CD4-positive, alpha-beta T cell (primary cell): ENCODE measurements at regions not wholly inside any gene's neighbourhood (a gene's known extent, or its start where the extent isn't known, plus 50 kb on each side); places are given as distances from the start of the nearest gene placed in this dataset.

Experiments
- ATAC-seq: fragments of 200-7000 bp; cut with Tn5 transposase; one replicate; pipeline ENCODE4 v1.10.0; 2022; ENCODE audit warnings: mild to moderate bottlenecking; ENCODE audit not compliant: poor library complexity
- CTCF ChIA-PET: fragments of 350-600 bp; sonication (Branson Sonifier 250); formaldehyde crosslinking; loops from one replicate; lab custom pipeline; 2021; ENCODE audit warnings: antibody characterized with exemption, inconsistent platforms; lab: Charles Lee
- POLR2A ChIA-PET: fragments of 350-600 bp; sonication (Branson Sonifier 250); formaldehyde crosslinking; loops from one replicate; lab custom pipeline; 2021; ENCODE audit warnings: antibody characterized with exemption, inconsistent platforms; lab: Charles Lee
- DNase-seq, 14 experiments: peaks; one replicate each; pipeline ENCODE4 v3.0.0-alpha.2; 2013 to 2020; ENCODE audit warnings: mixed read lengths in 2 of 14
- H3K27ac ChIP-seq, 2 donors: one replicate each; pipeline versions ENCODE4 v1.5.1 to v1.7.0; 2013; ENCODE audit warnings: low read length in 2 of 2, low read depth in 1 of 2, mild to moderate bottlenecking in 1 of 2
- H3K27me3 ChIP-seq, 2 experiments: 1 replicate in 1 of 2; 2 replicates in 1 of 2; pipeline versions ENCODE4 v1.6.1 to v1.7.0; 2013; ENCODE audit warnings: low read length in 2 of 2, control low read depth in 1 of 2, mild to moderate bottlenecking in 1 of 2, moderate library complexity in 1 of 2; ENCODE audit not compliant: insufficient read depth in 2 of 2, control insufficient read depth in 1 of 2
- H3K36me3 ChIP-seq: one replicate; pipeline ENCODE4 v1.6.1; 2013; ENCODE audit warnings: low read length, control low read depth; ENCODE audit not compliant: insufficient read depth
- H3K4me1 ChIP-seq: one replicate; pipeline ENCODE4 v1.6.1; 2013; ENCODE audit warnings: low read length, control low read depth; ENCODE audit not compliant: insufficient read depth
- H3K4me3 ChIP-seq: one replicate; pipeline ENCODE4 v1.5.1; 2013; ENCODE audit warnings: mild to moderate bottlenecking, low read length, moderate library complexity
- H3K9me3 ChIP-seq, 2 experiments: 1 replicate in 1 of 2; 2 replicates in 1 of 2; pipeline versions ENCODE4 v1.6.1 to v1.7.0; 2013; ENCODE audit warnings: low read length in 2 of 2, mild to moderate bottlenecking in 2 of 2, control low read depth in 1 of 2, moderate library complexity in 1 of 2; ENCODE audit not compliant: control insufficient read depth in 1 of 2, insufficient read depth in 1 of 2
- H3K27ac Mint-ChIP-seq: one replicate; pipeline ENCODE4 v1.8.0; 2020; ENCODE audit warnings: mixed read lengths
- H3K27me3 Mint-ChIP-seq: one replicate; pipeline ENCODE4 v1.8.0; 2021; ENCODE audit warnings: mixed read lengths
- H3K36me3 Mint-ChIP-seq: one replicate; pipeline ENCODE4 v1.8.0; 2021; ENCODE audit warnings: low read depth, mixed read lengths
- H3K4me1 Mint-ChIP-seq: one replicate; pipeline ENCODE4 v1.8.0; 2021; ENCODE audit warnings: low read depth, mixed read lengths
- H3K4me3 Mint-ChIP-seq: one replicate; pipeline ENCODE4 v1.8.0; 2020; ENCODE audit warnings: mild to moderate bottlenecking, mixed read lengths
- H3K9me3 Mint-ChIP-seq: one replicate; pipeline ENCODE4 v1.8.0; 2020; ENCODE audit warnings: mixed read lengths
- intact Hi-C, 2 experiments: fragments of 100-400 bp; cut with DNase I in 1 of 2; cut with micrococcal nuclease in 1 of 2; formaldehyde crosslinking; loops; one replicate each; pipeline versions ENCODE4 v1.15.1 to v1.9.0; 2023 to 2025; cut with DNase I, micrococcal nuclease
- TF ChIP-seq, protein P1 (sequence below): fragments of 200-600 bp; IDR thresholded peaks from one replicate; pipeline ENCODE4 v1.8.0; 2022; ENCODE audit warnings: antibody characterized with exemption, mild to moderate bottlenecking

DNA sequence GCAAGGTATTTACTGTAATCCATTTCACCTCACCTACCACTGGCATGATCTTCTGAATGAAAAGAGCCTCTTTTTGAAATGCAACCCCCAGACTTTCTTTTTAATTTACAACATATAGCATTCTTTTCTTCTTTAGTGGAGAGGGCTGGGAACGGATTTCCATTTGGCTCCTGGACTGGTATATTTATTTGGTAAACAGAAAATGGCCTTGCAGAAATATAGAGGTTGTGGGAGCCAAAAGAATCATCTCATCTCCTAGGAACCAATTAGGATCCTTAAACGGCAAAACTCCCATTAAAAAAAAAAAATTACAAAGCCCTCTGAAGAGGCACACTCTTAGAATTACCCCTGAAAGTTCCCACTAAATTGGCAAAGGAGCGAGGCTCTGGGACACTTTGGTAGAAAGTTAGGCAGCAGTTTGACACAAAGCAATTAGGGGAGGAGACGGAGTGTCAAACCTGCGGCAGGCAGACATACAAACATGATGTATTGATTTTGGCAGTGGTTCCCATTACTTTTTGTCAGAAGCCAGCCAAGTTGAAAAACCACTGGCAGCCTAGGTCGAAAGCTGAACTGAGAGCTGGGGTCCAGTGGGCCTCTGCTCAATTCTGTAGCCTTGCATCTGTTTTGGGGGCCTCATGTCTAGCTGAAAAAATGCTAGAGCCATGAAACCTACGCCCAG lies 135.1 kb upstream of the MAGI3 start:
- Mint-ChIP-seq H3K4me3 (no peak overlapping the region), H3K27ac (no peak overlapping the region), H3K36me3 (no peaks in the 10 kb centered on the region), H3K4me1 (no peaks in the 10 kb centered on the region), H3K27me3 (peaks cover 21% of the 10 kb centered on the region), H3K9me3 (no peaks in the 10 kb centered on the region)
- H3K27me3 ChIP-seq = no peaks in the 10 kb centered on the region
- ChIA-PET POLR2A (no interaction called here), CTCF (no interaction called here)
- DNase-seq = no peak
- intact Hi-C loops = no loop called here
- ATAC-seq = no peak
- no peaks in the 10 kb centered on the region for H3K4me1 ChIP-seq
- no peaks in the 10 kb centered on the region for H3K36me3 ChIP-seq
- TF ChIP-seq, protein P1, sequence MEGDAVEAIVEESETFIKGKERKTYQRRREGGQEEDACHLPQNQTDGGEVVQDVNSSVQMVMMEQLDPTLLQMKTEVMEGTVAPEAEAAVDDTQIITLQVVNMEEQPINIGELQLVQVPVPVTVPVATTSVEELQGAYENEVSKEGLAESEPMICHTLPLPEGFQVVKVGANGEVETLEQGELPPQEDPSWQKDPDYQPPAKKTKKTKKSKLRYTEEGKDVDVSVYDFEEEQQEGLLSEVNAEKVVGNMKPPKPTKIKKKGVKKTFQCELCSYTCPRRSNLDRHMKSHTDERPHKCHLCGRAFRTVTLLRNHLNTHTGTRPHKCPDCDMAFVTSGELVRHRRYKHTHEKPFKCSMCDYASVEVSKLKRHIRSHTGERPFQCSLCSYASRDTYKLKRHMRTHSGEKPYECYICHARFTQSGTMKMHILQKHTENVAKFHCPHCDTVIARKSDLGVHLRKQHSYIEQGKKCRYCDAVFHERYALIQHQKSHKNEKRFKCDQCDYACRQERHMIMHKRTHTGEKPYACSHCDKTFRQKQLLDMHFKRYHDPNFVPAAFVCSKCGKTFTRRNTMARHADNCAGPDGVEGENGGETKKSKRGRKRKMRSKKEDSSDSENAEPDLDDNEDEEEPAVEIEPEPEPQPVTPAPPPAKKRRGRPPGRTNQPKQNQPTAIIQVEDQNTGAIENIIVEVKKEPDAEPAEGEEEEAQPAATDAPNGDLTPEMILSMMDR = no peak
- no peaks in the 10 kb centered on the region for H3K9me3 ChIP-seq
- no peak overlapping the region for H3K4me3 ChIP-seq
- no peak overlapping the region for H3K27ac ChIP-seq

DNA sequence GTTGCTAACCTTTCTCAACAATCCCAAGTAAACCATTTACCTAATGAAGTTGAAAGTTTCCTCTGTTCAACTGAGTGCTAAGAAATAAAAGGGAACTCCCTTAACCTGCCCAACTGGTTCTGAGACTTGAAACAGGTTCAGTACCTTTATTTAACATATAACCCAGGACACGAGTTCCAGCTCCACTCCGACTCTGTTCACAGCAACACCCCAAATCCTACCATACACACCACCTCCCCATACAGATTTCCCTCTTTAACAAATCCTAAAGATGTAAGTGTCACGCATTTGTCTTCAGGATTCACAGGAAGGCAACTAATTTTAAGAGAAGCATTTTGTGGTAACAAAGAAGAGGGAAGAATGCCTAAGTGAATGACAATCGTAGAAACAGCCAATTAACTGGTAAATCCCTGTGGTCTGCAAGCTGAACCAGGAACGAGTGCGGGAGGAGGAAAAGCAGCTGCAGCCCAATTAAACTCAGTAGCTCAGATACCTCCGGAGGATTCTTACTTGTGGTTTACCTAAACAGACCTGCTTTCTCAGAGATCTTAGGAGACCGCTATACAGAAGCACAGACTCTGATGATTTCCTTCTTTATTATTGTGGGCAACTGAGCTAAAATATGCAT lies 134.5 kb upstream of the MAGI3 start:
- Histone ChIP-seq H3K9me3 (no peaks in the 10 kb centered on the region), H3K27ac (no peak overlapping the region), H3K27me3 (no peaks in the 10 kb centered on the region), H3K4me1 (no peaks in the 10 kb centered on the region), H3K36me3 (no peaks in the 10 kb centered on the region), H3K4me3 (no peak overlapping the region)
- no peaks in the 10 kb centered on the region for H3K9me3 Mint-ChIP-seq
- ATAC-seq (no peak), DNase-seq (no peak)
- no peaks in the 10 kb centered on the region for H3K4me1 Mint-ChIP-seq
- no peaks in the 10 kb centered on the region for H3K36me3 Mint-ChIP-seq
- no peak overlapping the region for H3K27ac Mint-ChIP-seq
- TF ChIP-seq, protein P1 = no peak
- ChIA-PET POLR2A (no interaction called here), CTCF (no interaction called here)
- H3K4me3 Mint-ChIP-seq = no peak overlapping the region
- H3K27me3 Mint-ChIP-seq = peaks cover 26% of the 10 kb centered on the region
- intact Hi-C loops = no loop called here

DNA sequence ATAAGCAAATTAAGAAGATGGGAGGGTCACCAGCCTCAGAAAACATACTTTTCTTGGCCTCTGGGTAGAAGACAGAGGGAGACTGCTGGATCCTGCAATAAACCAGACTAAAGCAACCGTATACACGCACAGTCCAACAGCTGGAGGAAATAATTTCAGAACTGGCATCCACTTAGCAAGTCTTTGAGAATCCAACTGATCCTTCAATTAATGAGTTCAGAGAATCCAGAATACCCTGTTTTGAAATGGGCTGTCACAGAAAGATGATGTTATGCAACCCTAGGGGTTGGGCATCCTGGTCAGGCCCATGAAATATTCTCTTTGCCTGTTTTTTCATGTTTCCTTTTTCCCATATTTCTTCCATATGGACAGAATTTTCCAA lies 134.0 kb upstream of the MAGI3 start:
- Histone ChIP-seq H3K4me3 (no peak overlapping the region), H3K9me3 (no peaks in the 10 kb centered on the region), H3K4me1 (no peaks in the 10 kb centered on the region), H3K27ac (no peak overlapping the region), H3K36me3 (no peaks in the 10 kb centered on the region), H3K27me3 (no peaks in the 10 kb centered on the region)
- H3K4me3 Mint-ChIP-seq = no peak overlapping the region
- no peaks in the 10 kb centered on the region for H3K9me3 Mint-ChIP-seq
- intact Hi-C loops = no loop called here
- peaks cover 27% of the 10 kb centered on the region for H3K27me3 Mint-ChIP-seq
- DNase-seq = no peak
- TF ChIP-seq, protein P1 = no peak
- no peak for ATAC-seq
- H3K36me3 Mint-ChIP-seq = no peaks in the 10 kb centered on the region
- no peak overlapping the region for H3K27ac Mint-ChIP-seq
- no peaks in the 10 kb centered on the region for H3K4me1 Mint-ChIP-seq
- ChIA-PET POLR2A (no interaction called here), CTCF (interaction anchor here (0.6 kb wide), 1 partner anchor 1445 kb away, joined by 3 read pairs; no protein-coding TSS in a partner anchor)
